ENCODE measurements at regions not wholly inside any gene's neighbourhood (a gene's known extent, or its start where the extent isn't known, plus 50 kb on each side); places are given as distances from the start of the nearest gene placed in this dataset.

DNA sequence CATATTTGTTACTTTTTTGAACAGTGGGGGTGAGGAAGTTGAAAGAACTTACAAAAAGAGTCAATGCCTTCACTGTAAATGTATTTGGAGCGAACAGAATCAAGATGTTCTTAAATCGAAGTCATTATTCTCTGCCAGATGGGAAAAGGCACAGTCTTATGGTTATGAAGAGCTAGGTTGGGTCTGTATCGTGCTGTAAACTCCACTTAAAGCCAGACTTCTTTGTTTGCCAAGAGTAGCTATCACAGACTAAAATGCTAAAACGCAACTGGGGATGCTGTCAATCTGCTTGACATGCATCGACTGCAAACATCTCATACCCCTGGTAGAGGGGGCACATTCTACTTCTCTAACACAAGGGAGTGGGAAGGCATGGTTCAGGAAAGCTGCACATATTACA lies 160.4 kb downstream of the DACT1 start:
- whole genome bisulfite sequencing (ENCODE audit: insufficient coverage): 95% methylated on average over 4 of the region's 5 CpGs
- ATAC-seq (ENCODE audit: low read depth) (no peak), DNase-seq (no peak)
- Mint-ChIP-seq H3K4me1 (peaks cover 3% of the 10 kb centered on the region), H3K9me3 (ENCODE audit: insufficient read depth) (no peaks in the 10 kb centered on the region), H3K27ac (no peak overlapping the region), H3K4me3 (no peak overlapping the region), H3K27me3 (peaks cover 4% of the 10 kb centered on the region)
- Histone ChIP-seq H3K9ac (ENCODE audit: low read length) (no peak overlapping the region), H2AFZ (ENCODE audit: insufficient read depth, low read depth, low read length, poor library complexity, severe bottlenecking) (no peak overlapping the region), H3K27ac (ENCODE audit: low read length in 2 of 2) (no peak overlapping the region), H3K4me1 (ENCODE audit: control insufficient read depth in 2 of 2, insufficient read depth in 2 of 2, low read length in 2 of 2) (no peaks in the 10 kb centered on the region), H3K4me2 (replicated peaks; ENCODE audit: low read depth, low read length, poor library complexity, severe bottlenecking) (no peak overlapping the region), H3K36me3 (replicated peaks in 1 of 2; ENCODE audit: control extremely low read depth in 1 of 2, control insufficient read depth in 1 of 2, extremely low read depth in 1 of 2, insufficient read depth in 2 of 2, low read length in 1 of 2) (no peaks in the 10 kb centered on the region), H3K4me3 (ENCODE audit: control extremely low read depth in 1 of 5, extremely low read depth in 1 of 5, insufficient read depth in 1 of 5, low read depth in 2 of 5, low read length in 4 of 5) (no peak overlapping the region), H4K20me1 (ENCODE audit: control insufficient read depth, insufficient read depth, low read length, poor library complexity, severe bottlenecking) (no peaks in the 10 kb centered on the region), H3K27me3 (replicated peaks in 1 of 4; ENCODE audit: control extremely low read depth in 1 of 4, control insufficient read depth in 3 of 4, insufficient read depth in 4 of 4, low read length in 3 of 4) (peaks cover 0 to 2% (median 0%) of the 10 kb centered on the region in 4 experiments), H3K79me2 (ENCODE audit: control insufficient read depth, insufficient read depth, low read length) (no peaks in the 10 kb centered on the region), H3K9me3 (ENCODE audit: control extremely low read depth in 1 of 3, control insufficient read depth in 2 of 3, insufficient read depth in 1 of 3, low read length in 2 of 3) (no peaks in the 10 kb centered on the region)
- ChIA-PET CTCF (no interaction called here), POLR2A (no interaction called here)
- intact Hi-C loops (cut with micrococcal nuclease): no loop called here
- no peak for TF ChIP-seq EZH2 (IDR thresholded peaks at IDR 0.05; ENCODE audit: borderline replicate concordance, insufficient read depth, low read depth, low read length, poor library complexity, severe bottlenecking)

- Histone ChIP-seq H3K4me1 (ENCODE audit: control insufficient read depth in 2 of 2, insufficient read depth in 2 of 2, low read length in 2 of 2) (no peaks in the 10 kb centered on the region), H4K20me1 (ENCODE audit: control insufficient read depth, insufficient read depth, low read length, poor library complexity, severe bottlenecking) (no peaks in the 10 kb centered on the region), H3K9me3 (ENCODE audit: control extremely low read depth in 1 of 3, control insufficient read depth in 2 of 3, insufficient read depth in 1 of 3, low read length in 2 of 3) (peaks cover 0 to 1% (median 0%) of the 10 kb centered on the region in 3 donors), H3K27ac (ENCODE audit: low read length in 2 of 2) (no peak overlapping the region), H3K79me2 (ENCODE audit: control insufficient read depth, insufficient read depth, low read length) (no peaks in the 10 kb centered on the region), H3K27me3 (replicated peaks in 1 of 4; ENCODE audit: control extremely low read depth in 1 of 4, control insufficient read depth in 3 of 4, insufficient read depth in 4 of 4, low read length in 3 of 4) (no peaks in the 10 kb centered on the region), H2AFZ (ENCODE audit: insufficient read depth, low read depth, low read length, poor library complexity, severe bottlenecking) (no peak overlapping the region), H3K4me3 (ENCODE audit: control extremely low read depth in 1 of 5, extremely low read depth in 1 of 5, insufficient read depth in 1 of 5, low read depth in 2 of 5, low read length in 4 of 5) (no peak overlapping the region), H3K36me3 (replicated peaks in 1 of 2; ENCODE audit: control extremely low read depth in 1 of 2, control insufficient read depth in 1 of 2, extremely low read depth in 1 of 2, insufficient read depth in 2 of 2, low read length in 1 of 2) (no peaks in the 10 kb centered on the region), H3K4me2 (replicated peaks; ENCODE audit: low read depth, low read length, poor library complexity, severe bottlenecking) (no peak overlapping the region), H3K9ac (ENCODE audit: low read length) (no peak overlapping the region)
- H3K9me3 Mint-ChIP-seq (ENCODE audit: insufficient read depth): peaks cover 3% of the 10 kb centered on the region
- DNase-seq (no peak), ATAC-seq (ENCODE audit: low read depth) (no peak)
- intact Hi-C loops (cut with micrococcal nuclease): no loop called here
- TF ChIP-seq EZH2 (IDR thresholded peaks at IDR 0.05; ENCODE audit: borderline replicate concordance, insufficient read depth, low read depth, low read length, poor library complexity, severe bottlenecking) (no peak), CTCF (IDR thresholded peaks at IDR 0.05) (no peak)
- POLR2A ChIA-PET: no interaction called here
- H3K4me1 Mint-ChIP-seq: peaks cover 3% of the 10 kb centered on the region
- H3K4me3 Mint-ChIP-seq: no peak overlapping the region
- no peak overlapping the region for H3K27ac Mint-ChIP-seq
- CTCF ChIA-PET: no interaction called here
- peaks cover 4% of the 10 kb centered on the region for H3K27me3 Mint-ChIP-seq
These were observed 163.3 kb downstream of the DACT1 start for GRCh38 chr14:58801086-58801485.

Data from B cell (primary cell).